ENCODE measurements at regions not wholly inside any gene's neighbourhood (a gene's known extent, or its start where the extent isn't known, plus 50 kb on each side); places are given as distances from the start of the nearest gene placed in this dataset.

GRCh38 chr5:56475689-56476486, 242.8 kb upstream of the ANKRD55 start (continued):
- TF ChIP-seq GTF2F1 (IDR thresholded peaks at IDR 0.05; ENCODE audit: low read length): no peak

DNA sequence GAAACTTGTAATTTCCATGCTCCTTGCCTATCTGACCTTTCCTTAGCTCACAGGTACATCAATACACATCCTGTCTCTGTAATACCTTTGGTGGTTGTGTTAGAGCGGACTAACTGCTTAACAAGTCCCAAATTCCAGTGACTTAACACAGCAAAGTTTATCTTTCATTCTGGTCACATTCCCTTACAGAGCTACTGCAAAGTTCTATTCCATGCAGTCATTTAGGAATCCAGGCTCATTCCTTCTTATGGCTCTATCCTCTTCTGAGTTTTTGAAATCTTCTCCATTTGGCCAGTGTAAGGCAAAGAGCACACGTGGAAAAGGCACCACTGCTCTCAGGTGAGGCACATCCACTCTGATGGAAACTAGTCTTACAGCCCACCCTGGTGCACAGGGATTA, 238.6 kb upstream of the ANKRD55 start:
- Histone ChIP-seq H3K27me3 (ENCODE audit: control insufficient read depth in 1 of 2, insufficient read depth in 2 of 2, low read length in 2 of 2) (no peaks in the 10 kb centered on the region), H2AFZ (ENCODE audit: low read length) (no peak overlapping the region), H3K4me1 (ENCODE audit: insufficient read depth, low read length) (peaks cover 60% of the 10 kb centered on the region), H3K4me3 (replicated peaks in 1 of 3; ENCODE audit: insufficient read depth in 1 of 3, low read depth in 2 of 3, low read length in 3 of 3) (no peak overlapping the region), H3K4me2 (ENCODE audit: low read depth, low read length) (no peak overlapping the region), H3K9me3 (ENCODE audit: low read length) (no peaks in the 10 kb centered on the region), H3K36me3 (replicated peaks in 1 of 2; ENCODE audit: control insufficient read depth in 1 of 2, insufficient read depth in 2 of 2, low read length in 2 of 2) (no peaks in the 10 kb centered on the region; a peak in 1 of 5 replicates), H3K27ac (ENCODE audit: extremely low read length, insufficient read depth, low read length) (no peak overlapping the region), H3K79me2 (ENCODE audit: insufficient read depth, low read length) (no peaks in the 10 kb centered on the region), H3K9ac (ENCODE audit: insufficient read depth, low read depth, low read length) (no peak overlapping the region), H4K20me1 (ENCODE audit: insufficient read depth, low read length) (no peaks in the 10 kb centered on the region)
- in situ Hi-C loops (cut with HindIII; ENCODE audit: extremely low pct_ligation_motif_present, low pct_unique_long_range_greater_than_20kb): no loop called here
- WGBS (ENCODE audit: low lambda C conversion rate): 94% methylated on average over 2 of the region's 2 CpGs
- TF ChIP-seq ZNF691 (CRISPR knock-in tag; IDR thresholded peaks at IDR 0.05; ENCODE audit: borderline replicate concordance, low read depth) (no peak), U2AF1 (optimal IDR thresholded peaks at IDR 0.05; ENCODE audit: low read depth, low read length) (no peak), NKX3-1 (CRISPR knock-in tag; IDR thresholded peaks at IDR 0.05) (no peak), YEATS4 (CRISPR knock-in tag; IDR thresholded peaks at IDR 0.05; ENCODE audit: borderline replicate concordance) (no peak), ZKSCAN8 (CRISPR knock-in tag; IDR thresholded peaks at IDR 0.05; ENCODE audit: borderline replicate concordance) (no peak), TOPORS (CRISPR knock-in tag; IDR thresholded peaks at IDR 0.05) (no peak), ZBTB34 (CRISPR knock-in tag; IDR thresholded peaks at IDR 0.05) (no peak), FIP1L1 (IDR thresholded peaks at IDR 0.05; ENCODE audit: borderline replicate concordance, insufficient read depth, low read depth, low read length) (no peak), ISX (CRISPR knock-in tag; conservative IDR thresholded peaks at IDR 0.05) (no peak), HES4 (CRISPR knock-in tag; IDR thresholded peaks at IDR 0.05; ENCODE audit: borderline replicate concordance) (no peak), HMGA1 (CRISPR knock-in tag; conservative IDR thresholded peaks at IDR 0.05) (no peak), MEIS2 (CRISPR knock-in tag; IDR thresholded peaks at IDR 0.05) (no peak), THYN1 (CRISPR knock-in tag; IDR thresholded peaks at IDR 0.05; ENCODE audit: borderline replicate concordance, low read depth) (no peak)
- TF ChIP-seq, protein P1, sequence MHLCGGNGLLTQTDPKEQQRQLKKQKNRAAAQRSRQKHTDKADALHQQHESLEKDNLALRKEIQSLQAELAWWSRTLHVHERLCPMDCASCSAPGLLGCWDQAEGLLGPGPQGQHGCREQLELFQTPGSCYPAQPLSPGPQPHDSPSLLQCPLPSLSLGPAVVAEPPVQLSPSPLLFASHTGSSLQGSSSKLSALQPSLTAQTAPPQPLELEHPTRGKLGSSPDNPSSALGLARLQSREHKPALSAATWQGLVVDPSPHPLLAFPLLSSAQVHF (CRISPR knock-in tag; IDR thresholded peaks at IDR 0.05): no peak
- TF ChIP-seq, protein P2, sequence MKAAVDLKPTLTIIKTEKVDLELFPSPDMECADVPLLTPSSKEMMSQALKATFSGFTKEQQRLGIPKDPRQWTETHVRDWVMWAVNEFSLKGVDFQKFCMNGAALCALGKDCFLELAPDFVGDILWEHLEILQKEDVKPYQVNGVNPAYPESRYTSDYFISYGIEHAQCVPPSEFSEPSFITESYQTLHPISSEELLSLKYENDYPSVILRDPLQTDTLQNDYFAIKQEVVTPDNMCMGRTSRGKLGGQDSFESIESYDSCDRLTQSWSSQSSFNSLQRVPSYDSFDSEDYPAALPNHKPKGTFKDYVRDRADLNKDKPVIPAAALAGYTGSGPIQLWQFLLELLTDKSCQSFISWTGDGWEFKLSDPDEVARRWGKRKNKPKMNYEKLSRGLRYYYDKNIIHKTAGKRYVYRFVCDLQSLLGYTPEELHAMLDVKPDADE (CRISPR knock-in tag; IDR thresholded peaks at IDR 0.05): no peak
- intact Hi-C loops (cut with micrococcal nuclease; ENCODE audit: unreplicated experiment): no loop called here
- FAIRE-seq (peak; percentile 60), ATAC-seq (no peak), DNase-seq (ENCODE audit: low spot score) (peak; percentile 35)
- no TSS peak for BruUV-seq (replicated peaks)
- ChIA-PET POLR2A (interaction anchor here (1.1 to 1.7 kb wide), 2 partner anchors 25 to 143 kb away, joined by 3 to 4 read pairs; no protein-coding TSS in a partner anchor), CTCF (ENCODE audit: low intra/inter-chr PET ratio, low total read pairs) (no interaction called here)

Data from HepG2 (cell line).